Astrocyte (in vitro differentiated cells and primary cell): ENCODE measurements at regions not wholly inside any gene's neighbourhood (a gene's known extent, or its start where the extent isn't known, plus 50 kb on each side); places are given as distances from the start of the nearest gene placed in this dataset.

Experiments used
- CTCF ChIP-seq: IDR thresholded peaks from 2 replicates; pipeline ENCODE4 v1.5.1; 2011; ENCODE audit warnings: low read depth, mild to moderate bottlenecking, inconsistent platforms, low read length, moderate library complexity; ENCODE audit not compliant: insufficient read depth
- EZH2 ChIP-seq: IDR thresholded peaks from 2 replicates; pipeline ENCODE4 v1.6.1; 2012; ENCODE audit warnings: mild to moderate bottlenecking, low read length, inconsistent platforms; ENCODE audit not compliant: insufficient read depth

DNA sequence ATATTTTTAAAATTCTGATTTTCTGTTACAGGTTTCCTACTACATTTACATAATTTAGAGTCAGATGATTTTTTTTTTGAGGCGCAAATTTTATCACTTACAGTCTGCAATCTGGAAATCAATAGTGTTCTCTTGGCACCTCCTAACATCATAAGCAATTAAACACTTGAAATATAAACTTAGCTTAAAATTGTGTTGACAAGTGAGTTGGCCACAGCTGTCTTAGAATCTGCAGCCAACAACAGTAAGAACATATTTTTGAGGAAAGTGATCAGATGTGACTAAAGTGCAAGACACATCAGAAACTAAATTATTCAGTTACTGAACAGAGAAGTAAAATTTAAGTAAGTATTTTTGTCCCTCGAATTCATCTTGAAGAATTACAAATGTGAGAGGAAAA lies 726.7 kb upstream of the LRATD1 start:
- TF ChIP-seq CTCF, result no peak
- TF ChIP-seq EZH2, result no peak
